ENCODE measurements at regions not wholly inside any gene's neighbourhood (a gene's known extent, or its start where the extent isn't known, plus 50 kb on each side); places are given as distances from the start of the nearest gene placed in this dataset.
A peak's percentile ranks its signal among the peaks of the same experiment; 100 is the strongest.

GRCh38 chr4:102420563-102421398, 75.5 kb upstream of the SLC39A8 start:
- Histone ChIP-seq H3K9me3 (ENCODE audit: control insufficient read depth in 2 of 2, insufficient read depth in 1 of 2, low read depth in 1 of 2, low read length in 1 of 2) (no peaks in the 10 kb centered on the region), H3K36me3 (ENCODE audit: control insufficient read depth in 2 of 2, insufficient read depth in 2 of 2, low read length in 1 of 2) (no peaks in the 10 kb centered on the region), H3K4me1 (ENCODE audit: control insufficient read depth in 2 of 2, insufficient read depth in 2 of 2, low read length in 1 of 2) (no peaks in the 10 kb centered on the region), H3K27ac (ENCODE audit: low read depth in 2 of 2, low read length in 1 of 2) (no peak overlapping the region), H3K27me3 (ENCODE audit: control insufficient read depth in 1 of 2, insufficient read depth in 2 of 2, low read length in 2 of 2) (no peaks in the 10 kb centered on the region), H3K4me3 (ENCODE audit: low read depth in 1 of 2, low read length in 2 of 2) (no peak overlapping the region)
- 41 to 54% methylated on average over 1 of the region's 1 CpG for WGBS, 2 donors

GRCh38 chr4:102422843-102423242, 77.6 kb upstream of the SLC39A8 start:
- Histone ChIP-seq H3K27ac (ENCODE audit: low read depth in 2 of 2, low read length in 1 of 2) (no peak overlapping the region), H3K27me3 (ENCODE audit: control insufficient read depth in 1 of 2, insufficient read depth in 2 of 2, low read length in 2 of 2) (no peaks in the 10 kb centered on the region), H3K4me3 (ENCODE audit: low read depth in 1 of 2, low read length in 2 of 2) (no peak overlapping the region), H3K4me1 (ENCODE audit: control insufficient read depth in 2 of 2, insufficient read depth in 2 of 2, low read length in 1 of 2) (no peaks in the 10 kb centered on the region), H3K36me3 (ENCODE audit: control insufficient read depth in 2 of 2, insufficient read depth in 2 of 2, low read length in 1 of 2) (no peaks in the 10 kb centered on the region), H3K9me3 (ENCODE audit: control insufficient read depth in 2 of 2, insufficient read depth in 1 of 2, low read depth in 1 of 2, low read length in 1 of 2) (no peaks in the 10 kb centered on the region)
- WGBS, 2 donors = 59 to 70% methylated on average over 2 of the region's 2 CpGs

GRCh38 chr4:102423375-102423774, 77.8 kb upstream of the NFKB1 start:
- no peaks in the 10 kb centered on the region for H3K36me3 ChIP-seq (ENCODE audit: control insufficient read depth in 2 of 2, insufficient read depth in 2 of 2, low read length in 1 of 2)
- no peak overlapping the region for H3K4me3 ChIP-seq (ENCODE audit: low read depth in 1 of 2, low read length in 2 of 2)
- no peaks in the 10 kb centered on the region for H3K4me1 ChIP-seq (ENCODE audit: control insufficient read depth in 2 of 2, insufficient read depth in 2 of 2, low read length in 1 of 2)
- H3K27me3 ChIP-seq (ENCODE audit: control insufficient read depth in 1 of 2, insufficient read depth in 2 of 2, low read length in 2 of 2) = no peaks in the 10 kb centered on the region
- no peaks in the 10 kb centered on the region for H3K9me3 ChIP-seq (ENCODE audit: control insufficient read depth in 2 of 2, insufficient read depth in 1 of 2, low read depth in 1 of 2, low read length in 1 of 2)
- no peak overlapping the region for H3K27ac ChIP-seq (ENCODE audit: low read depth in 2 of 2, low read length in 1 of 2)

- Histone ChIP-seq H3K9me3 (ENCODE audit: control insufficient read depth in 2 of 2, insufficient read depth in 1 of 2, low read depth in 1 of 2, low read length in 1 of 2) (no peaks in the 10 kb centered on the region), H3K27me3 (ENCODE audit: control insufficient read depth in 1 of 2, insufficient read depth in 2 of 2, low read length in 2 of 2) (no peaks in the 10 kb centered on the region)
- 66 to 87% methylated on average over 3 of the region's 3 CpGs for WGBS, 2 donors
Observed at GRCh38 chr4:102427371-102427998, 73.7 kb upstream of the NFKB1 start.

GRCh38 chr4:102428122-102428521, 73.0 kb upstream of the NFKB1 start:
- Histone ChIP-seq H3K27me3 (ENCODE audit: control insufficient read depth in 1 of 2, insufficient read depth in 2 of 2, low read length in 2 of 2) (no peaks in the 10 kb centered on the region), H3K27ac (ENCODE audit: low read depth in 2 of 2, low read length in 1 of 2) (no peak overlapping the region), H3K4me3 (ENCODE audit: low read depth in 1 of 2, low read length in 2 of 2) (no peak overlapping the region), H3K9me3 (ENCODE audit: control insufficient read depth in 2 of 2, insufficient read depth in 1 of 2, low read depth in 1 of 2, low read length in 1 of 2) (no peaks in the 10 kb centered on the region), H3K4me1 (ENCODE audit: control insufficient read depth in 2 of 2, insufficient read depth in 2 of 2, low read length in 1 of 2) (no peaks in the 10 kb centered on the region), H3K36me3 (ENCODE audit: control insufficient read depth in 2 of 2, insufficient read depth in 2 of 2, low read length in 1 of 2) (no peaks in the 10 kb centered on the region)
- WGBS, 2 donors = 87 to 93% methylated on average over 4 of the region's 4 CpGs

More at GRCh38 chr4:102427371-102427998, 73.7 kb upstream of the NFKB1 start:
- Histone ChIP-seq H3K4me3 (ENCODE audit: low read depth in 1 of 2, low read length in 2 of 2) (no peak overlapping the region), H3K27ac (ENCODE audit: low read depth in 2 of 2, low read length in 1 of 2) (no peak overlapping the region), H3K4me1 (ENCODE audit: control insufficient read depth in 2 of 2, insufficient read depth in 2 of 2, low read length in 1 of 2) (no peaks in the 10 kb centered on the region), H3K36me3 (ENCODE audit: control insufficient read depth in 2 of 2, insufficient read depth in 2 of 2, low read length in 1 of 2) (no peaks in the 10 kb centered on the region)

GRCh38 chr4:102429553-102429952, 71.6 kb upstream of the NFKB1 start:
- Histone ChIP-seq H3K27me3 (ENCODE audit: control insufficient read depth in 1 of 2, insufficient read depth in 2 of 2, low read length in 2 of 2) (no peaks in the 10 kb centered on the region), H3K4me3 (ENCODE audit: low read depth in 1 of 2, low read length in 2 of 2) (no peak overlapping the region), H3K4me1 (ENCODE audit: control insufficient read depth in 2 of 2, insufficient read depth in 2 of 2, low read length in 1 of 2) (no peaks in the 10 kb centered on the region), H3K36me3 (ENCODE audit: control insufficient read depth in 2 of 2, insufficient read depth in 2 of 2, low read length in 1 of 2) (no peaks in the 10 kb centered on the region), H3K9me3 (ENCODE audit: control insufficient read depth in 2 of 2, insufficient read depth in 1 of 2, low read depth in 1 of 2, low read length in 1 of 2) (no peaks in the 10 kb centered on the region), H3K27ac (ENCODE audit: low read depth in 2 of 2, low read length in 1 of 2) (no peak overlapping the region)
- 55 to 79% methylated on average over 7 of the region's 7 CpGs for WGBS, 2 donors

GRCh38 chr4:102430461-102430910, 70.7 kb upstream of the NFKB1 start:
- H3K4me3 ChIP-seq (ENCODE audit: low read depth in 1 of 2, low read length in 2 of 2) = peak overlapping the region in 1 of 2 donors; percentile 53
- H3K27ac ChIP-seq (ENCODE audit: low read depth in 2 of 2, low read length in 1 of 2) = no peak overlapping the region
- H3K36me3 ChIP-seq (ENCODE audit: control insufficient read depth in 2 of 2, insufficient read depth in 2 of 2, low read length in 1 of 2) = no peaks in the 10 kb centered on the region
- no peaks in the 10 kb centered on the region for H3K4me1 ChIP-seq (ENCODE audit: control insufficient read depth in 2 of 2, insufficient read depth in 2 of 2, low read length in 1 of 2)
- H3K27me3 ChIP-seq (ENCODE audit: control insufficient read depth in 1 of 2, insufficient read depth in 2 of 2, low read length in 2 of 2) = no peaks in the 10 kb centered on the region
- WGBS, 2 donors = 7 to 13% methylated on average over 2 of the region's 2 CpGs
- no peaks in the 10 kb centered on the region for H3K9me3 ChIP-seq (ENCODE audit: control insufficient read depth in 2 of 2, insufficient read depth in 1 of 2, low read depth in 1 of 2, low read length in 1 of 2)

GRCh38 chr4:102431608-102431961, 69.6 kb upstream of the NFKB1 start:
- Histone ChIP-seq H3K9me3 (ENCODE audit: control insufficient read depth in 2 of 2, insufficient read depth in 1 of 2, low read depth in 1 of 2, low read length in 1 of 2) (no peaks in the 10 kb centered on the region), H3K27me3 (ENCODE audit: control insufficient read depth in 1 of 2, insufficient read depth in 2 of 2, low read length in 2 of 2) (no peaks in the 10 kb centered on the region), H3K4me1 (ENCODE audit: control insufficient read depth in 2 of 2, insufficient read depth in 2 of 2, low read length in 1 of 2) (no peaks in the 10 kb centered on the region), H3K36me3 (ENCODE audit: control insufficient read depth in 2 of 2, insufficient read depth in 2 of 2, low read length in 1 of 2) (no peaks in the 10 kb centered on the region), H3K4me3 (ENCODE audit: low read depth in 1 of 2, low read length in 2 of 2) (no peak overlapping the region), H3K27ac (ENCODE audit: low read depth in 2 of 2, low read length in 1 of 2) (no peak overlapping the region)

GRCh38 chr4:102437111-102437510, 64.0 kb upstream of the NFKB1 start:
- Histone ChIP-seq H3K27me3 (ENCODE audit: control insufficient read depth in 1 of 2, insufficient read depth in 2 of 2, low read length in 2 of 2) (no peaks in the 10 kb centered on the region), H3K4me1 (ENCODE audit: control insufficient read depth in 2 of 2, insufficient read depth in 2 of 2, low read length in 1 of 2) (no peaks in the 10 kb centered on the region), H3K27ac (ENCODE audit: low read depth in 2 of 2, low read length in 1 of 2) (no peak overlapping the region), H3K4me3 (ENCODE audit: low read depth in 1 of 2, low read length in 2 of 2) (no peak overlapping the region), H3K36me3 (ENCODE audit: control insufficient read depth in 2 of 2, insufficient read depth in 2 of 2, low read length in 1 of 2) (no peaks in the 10 kb centered on the region), H3K9me3 (ENCODE audit: control insufficient read depth in 2 of 2, insufficient read depth in 1 of 2, low read depth in 1 of 2, low read length in 1 of 2) (no peaks in the 10 kb centered on the region)
- whole genome bisulfite sequencing, 2 donors = 74 to 98% methylated on average over 3 of the region's 3 CpGs

Measured in esophagus (tissue), 2 donors.